Mucosa of descending colon (tissue), 3 donors: ENCODE measurements at regions not wholly inside any gene's neighbourhood (a gene's known extent, or its start where the extent isn't known, plus 50 kb on each side); places are given as distances from the start of the nearest gene placed in this dataset.

Source experiments
- ATAC-seq: fragments of 200-7000 bp; cut with Tn5 transposase; one replicate; pipeline ENCODE4 v1.9.1; 2020; ENCODE audit warnings: mild to moderate bottlenecking, moderate library complexity
- DNase-seq, 3 donors: peaks; one replicate each; pipeline ENCODE4 v3.0.0-alpha.2; 2020
- H3K36me3 ChIP-seq: fragments of 200-600 bp; one replicate; pipeline ENCODE4 v1.8.0; 2021; ENCODE audit warnings: low read depth, mild to moderate bottlenecking
- H3K4me1 ChIP-seq: fragments of 200-600 bp; one replicate; pipeline ENCODE4 v1.8.0; 2021; ENCODE audit warnings: low read depth, mild to moderate bottlenecking
- H3K4me3 ChIP-seq: fragments of 200-600 bp; one replicate; pipeline ENCODE4 v1.8.0; 2021; ENCODE audit warnings: mild to moderate bottlenecking
- H3K9me3 ChIP-seq: fragments of 200-600 bp; one replicate; pipeline ENCODE4 v1.8.0; 2021; ENCODE audit warnings: mild to moderate bottlenecking
- CTCF ChIP-seq: fragments of 200-600 bp; IDR thresholded peaks from one replicate; pipeline ENCODE4 v1.8.0; 2022; ENCODE audit warnings: antibody characterized with exemption, mild to moderate bottlenecking
- intact Hi-C, 2 donors: fragments of 100-400 bp; cut with DNase I in 1 of 2; cut with micrococcal nuclease in 1 of 2; formaldehyde crosslinking; loops; one replicate each; pipeline versions ENCODE4 v1.11.0 to v1.11.1; 2022; cut with DNase I, micrococcal nuclease
- donor health status: DM: no; HTN: no; CAD: no; lungs with moderate emphysema.
- donor health status: DM: no; HTN: no; CAD: no.
- donor health status: DM: no; HTN: yes; CAD: no.

- intact Hi-C loops: no loop called here
- DNase-seq (no peak), ATAC-seq (no peak)
- no peaks in the 10 kb centered on the region for H3K36me3 ChIP-seq
- no peaks in the 10 kb centered on the region for H3K4me1 ChIP-seq
- TF ChIP-seq CTCF: no peak
- no peaks in the 10 kb centered on the region for H3K9me3 ChIP-seq
- no peak overlapping the region for H3K4me3 ChIP-seq
Observed at GRCh38 chr11:109998921-109999320, 94.3 kb upstream of the ZC3H12C start.

GRCh38 chr11:110000031-110000502 lies 93.1 kb upstream of the ZC3H12C start:
- Histone ChIP-seq H3K4me3 (no peak overlapping the region), H3K36me3 (no peaks in the 10 kb centered on the region), H3K9me3 (no peaks in the 10 kb centered on the region), H3K4me1 (no peaks in the 10 kb centered on the region)
- intact Hi-C loops: no loop called here
- peak; percentile 70 for ATAC-seq
- no peak for DNase-seq
- TF ChIP-seq CTCF: no peak

- no peak overlapping the region for H3K4me3 ChIP-seq
- DNase-seq (no peak), ATAC-seq (no peak)
- H3K4me1 ChIP-seq: no peaks in the 10 kb centered on the region
- no peaks in the 10 kb centered on the region for H3K36me3 ChIP-seq
- H3K9me3 ChIP-seq: no peaks in the 10 kb centered on the region
- intact Hi-C loops: no loop called here
- no peak for TF ChIP-seq CTCF
Observed at GRCh38 chr11:110000850-110001249, 92.3 kb upstream of the ZC3H12C start.

- H3K4me1 ChIP-seq: no peaks in the 10 kb centered on the region
- no peaks in the 10 kb centered on the region for H3K36me3 ChIP-seq
- peak in 1 of 3 donors; percentile 43 for DNase-seq
- peak; percentile 98 for ATAC-seq
- no peak overlapping the region for H3K4me3 ChIP-seq
- no peaks in the 10 kb centered on the region for H3K9me3 ChIP-seq
- intact Hi-C loops: no loop called here
- TF ChIP-seq CTCF: no peak
Observed at GRCh38 chr11:110003426-110003825, 89.8 kb upstream of the ZC3H12C start.

GRCh38 chr11:110011595-110011994 lies 81.6 kb upstream of the ZC3H12C start:
- Histone ChIP-seq H3K4me3 (no peak overlapping the region), H3K4me1 (no peaks in the 10 kb centered on the region), H3K36me3 (no peaks in the 10 kb centered on the region), H3K9me3 (no peaks in the 10 kb centered on the region)
- DNase-seq: no peak
- no peak for ATAC-seq
- no peak for TF ChIP-seq CTCF
- intact Hi-C loops: no loop called here

GRCh38 chr11:110015695-110016094 lies 77.5 kb upstream of the ZC3H12C start:
- H3K4me3 ChIP-seq: no peak overlapping the region
- DNase-seq (no peak), ATAC-seq (peak; percentile 29)
- no peak for TF ChIP-seq CTCF
- no peaks in the 10 kb centered on the region for H3K36me3 ChIP-seq
- intact Hi-C loops: no loop called here
- no peaks in the 10 kb centered on the region for H3K9me3 ChIP-seq
- H3K4me1 ChIP-seq: no peaks in the 10 kb centered on the region
